ENCODE measurements at regions not wholly inside any gene's neighbourhood (a gene's known extent, or its start where the extent isn't known, plus 50 kb on each side); places are given as distances from the start of the nearest gene placed in this dataset.

DNA sequence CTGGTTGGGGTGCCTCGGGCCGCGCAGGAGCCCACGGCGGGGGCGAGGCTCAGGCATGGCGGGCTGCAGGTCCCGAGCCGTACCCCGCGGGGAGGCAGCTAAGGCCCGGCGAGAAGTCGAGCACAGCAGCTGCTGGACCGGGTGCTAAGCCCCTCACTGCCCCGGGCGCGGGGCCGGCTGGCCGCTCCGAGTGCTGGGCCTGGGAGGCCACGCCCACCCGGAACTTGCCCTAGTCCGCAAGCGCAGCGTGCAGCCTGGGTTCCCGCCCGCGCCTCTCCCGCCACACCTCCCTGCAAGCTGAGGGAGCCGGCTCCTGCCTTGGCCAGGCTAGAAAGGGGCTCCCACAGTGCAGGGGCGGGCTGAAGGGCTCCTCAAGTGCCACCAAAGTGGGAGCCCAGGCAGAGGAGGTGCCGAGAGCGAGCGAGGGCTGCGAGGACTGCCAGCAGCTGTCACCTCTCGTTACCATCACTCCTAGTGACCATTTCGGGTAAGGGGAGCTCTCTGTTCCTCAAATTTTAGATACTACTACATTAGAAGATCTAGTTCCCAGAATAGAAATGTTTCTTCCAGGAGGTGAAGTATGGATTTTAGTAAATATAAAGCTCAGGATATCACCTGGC is 417.0 kb upstream of the AGTR1 start (continued):
- TF ChIP-seq, protein P1, sequence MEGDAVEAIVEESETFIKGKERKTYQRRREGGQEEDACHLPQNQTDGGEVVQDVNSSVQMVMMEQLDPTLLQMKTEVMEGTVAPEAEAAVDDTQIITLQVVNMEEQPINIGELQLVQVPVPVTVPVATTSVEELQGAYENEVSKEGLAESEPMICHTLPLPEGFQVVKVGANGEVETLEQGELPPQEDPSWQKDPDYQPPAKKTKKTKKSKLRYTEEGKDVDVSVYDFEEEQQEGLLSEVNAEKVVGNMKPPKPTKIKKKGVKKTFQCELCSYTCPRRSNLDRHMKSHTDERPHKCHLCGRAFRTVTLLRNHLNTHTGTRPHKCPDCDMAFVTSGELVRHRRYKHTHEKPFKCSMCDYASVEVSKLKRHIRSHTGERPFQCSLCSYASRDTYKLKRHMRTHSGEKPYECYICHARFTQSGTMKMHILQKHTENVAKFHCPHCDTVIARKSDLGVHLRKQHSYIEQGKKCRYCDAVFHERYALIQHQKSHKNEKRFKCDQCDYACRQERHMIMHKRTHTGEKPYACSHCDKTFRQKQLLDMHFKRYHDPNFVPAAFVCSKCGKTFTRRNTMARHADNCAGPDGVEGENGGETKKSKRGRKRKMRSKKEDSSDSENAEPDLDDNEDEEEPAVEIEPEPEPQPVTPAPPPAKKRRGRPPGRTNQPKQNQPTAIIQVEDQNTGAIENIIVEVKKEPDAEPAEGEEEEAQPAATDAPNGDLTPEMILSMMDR (conservative IDR thresholded peaks at IDR 0.05; ENCODE audit: low read depth in 2 of 2), result no peak
- no peak for TF ChIP-seq ZNF114 (CRISPR knock-in tag; IDR thresholded peaks at IDR 0.05)

DNA sequence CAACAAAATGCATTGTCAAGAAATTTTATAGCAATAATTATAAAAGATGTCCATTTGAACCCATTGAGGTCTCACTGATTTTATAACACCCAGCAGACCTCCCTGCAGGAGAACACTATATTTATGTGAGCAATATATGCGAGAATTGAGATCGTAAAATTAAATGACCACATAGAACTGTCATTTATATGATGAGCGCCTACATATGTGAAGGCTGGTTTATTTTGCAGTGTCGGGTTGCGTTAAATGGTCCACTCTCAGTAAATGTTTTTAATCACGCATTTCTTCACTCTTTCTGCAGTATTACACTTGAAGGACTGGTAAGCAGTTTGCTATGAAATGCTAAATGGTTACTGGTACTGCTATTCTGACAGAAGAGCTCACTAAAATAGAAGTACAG is 408.5 kb upstream of the AGTR1 start:
- H3K4me2 ChIP-seq, result no peak overlapping the region
- Mint-ChIP-seq H3K4me3 (no peak overlapping the region), H3K27me3 (ENCODE audit: insufficient read depth, low read depth, poor library complexity) (no peaks in the 10 kb centered on the region), H3K36me3 (ENCODE audit: low read depth) (no peaks in the 10 kb centered on the region), H3K27ac (no peak overlapping the region), H3K9me3 (peaks cover 3% of the 10 kb centered on the region; the same call in 1 of the 3 replicates), H3K4me1 (no peaks in the 10 kb centered on the region)
- H2AFZ ChIP-seq, result no peak overlapping the region
- H3F3A ChIP-seq (replicated peaks; ENCODE audit: low read depth), result no peaks in the 10 kb centered on the region
- H3K79me2 ChIP-seq (replicated peaks; ENCODE audit: insufficient read depth), result no peaks in the 10 kb centered on the region
- H3K4me3 ChIP-seq, result no peak overlapping the region
- ATAC-seq, result no peak
- no peaks in the 10 kb centered on the region for H3K4me1 ChIP-seq (ENCODE audit: insufficient read depth)
- H3K36me3 ChIP-seq (ENCODE audit: insufficient read depth), result no peaks in the 10 kb centered on the region
- DNase-seq (ENCODE audit: low spot score), result no peak
- no peaks in the 10 kb centered on the region for H3K9me2 ChIP-seq (ENCODE audit: insufficient read depth)
- H3K27ac ChIP-seq (ENCODE audit: low read depth), result no peak overlapping the region
- no peaks in the 10 kb centered on the region for H3K27me3 ChIP-seq (ENCODE audit: insufficient read depth)
- H4K20me1 ChIP-seq (replicated peaks; ENCODE audit: insufficient read depth), result no peaks in the 10 kb centered on the region
- no peak for TF ChIP-seq ZNF114 (CRISPR knock-in tag; IDR thresholded peaks at IDR 0.05)
- no peak for TF ChIP-seq CREB1 (CRISPR knock-in tag; IDR thresholded peaks at IDR 0.05; ENCODE audit: low read depth)
- TF ChIP-seq EZH2phosphoT487 (IDR thresholded peaks at IDR 0.05; ENCODE audit: unreplicated experiment), result no peak
- TF ChIP-seq, protein P2, sequence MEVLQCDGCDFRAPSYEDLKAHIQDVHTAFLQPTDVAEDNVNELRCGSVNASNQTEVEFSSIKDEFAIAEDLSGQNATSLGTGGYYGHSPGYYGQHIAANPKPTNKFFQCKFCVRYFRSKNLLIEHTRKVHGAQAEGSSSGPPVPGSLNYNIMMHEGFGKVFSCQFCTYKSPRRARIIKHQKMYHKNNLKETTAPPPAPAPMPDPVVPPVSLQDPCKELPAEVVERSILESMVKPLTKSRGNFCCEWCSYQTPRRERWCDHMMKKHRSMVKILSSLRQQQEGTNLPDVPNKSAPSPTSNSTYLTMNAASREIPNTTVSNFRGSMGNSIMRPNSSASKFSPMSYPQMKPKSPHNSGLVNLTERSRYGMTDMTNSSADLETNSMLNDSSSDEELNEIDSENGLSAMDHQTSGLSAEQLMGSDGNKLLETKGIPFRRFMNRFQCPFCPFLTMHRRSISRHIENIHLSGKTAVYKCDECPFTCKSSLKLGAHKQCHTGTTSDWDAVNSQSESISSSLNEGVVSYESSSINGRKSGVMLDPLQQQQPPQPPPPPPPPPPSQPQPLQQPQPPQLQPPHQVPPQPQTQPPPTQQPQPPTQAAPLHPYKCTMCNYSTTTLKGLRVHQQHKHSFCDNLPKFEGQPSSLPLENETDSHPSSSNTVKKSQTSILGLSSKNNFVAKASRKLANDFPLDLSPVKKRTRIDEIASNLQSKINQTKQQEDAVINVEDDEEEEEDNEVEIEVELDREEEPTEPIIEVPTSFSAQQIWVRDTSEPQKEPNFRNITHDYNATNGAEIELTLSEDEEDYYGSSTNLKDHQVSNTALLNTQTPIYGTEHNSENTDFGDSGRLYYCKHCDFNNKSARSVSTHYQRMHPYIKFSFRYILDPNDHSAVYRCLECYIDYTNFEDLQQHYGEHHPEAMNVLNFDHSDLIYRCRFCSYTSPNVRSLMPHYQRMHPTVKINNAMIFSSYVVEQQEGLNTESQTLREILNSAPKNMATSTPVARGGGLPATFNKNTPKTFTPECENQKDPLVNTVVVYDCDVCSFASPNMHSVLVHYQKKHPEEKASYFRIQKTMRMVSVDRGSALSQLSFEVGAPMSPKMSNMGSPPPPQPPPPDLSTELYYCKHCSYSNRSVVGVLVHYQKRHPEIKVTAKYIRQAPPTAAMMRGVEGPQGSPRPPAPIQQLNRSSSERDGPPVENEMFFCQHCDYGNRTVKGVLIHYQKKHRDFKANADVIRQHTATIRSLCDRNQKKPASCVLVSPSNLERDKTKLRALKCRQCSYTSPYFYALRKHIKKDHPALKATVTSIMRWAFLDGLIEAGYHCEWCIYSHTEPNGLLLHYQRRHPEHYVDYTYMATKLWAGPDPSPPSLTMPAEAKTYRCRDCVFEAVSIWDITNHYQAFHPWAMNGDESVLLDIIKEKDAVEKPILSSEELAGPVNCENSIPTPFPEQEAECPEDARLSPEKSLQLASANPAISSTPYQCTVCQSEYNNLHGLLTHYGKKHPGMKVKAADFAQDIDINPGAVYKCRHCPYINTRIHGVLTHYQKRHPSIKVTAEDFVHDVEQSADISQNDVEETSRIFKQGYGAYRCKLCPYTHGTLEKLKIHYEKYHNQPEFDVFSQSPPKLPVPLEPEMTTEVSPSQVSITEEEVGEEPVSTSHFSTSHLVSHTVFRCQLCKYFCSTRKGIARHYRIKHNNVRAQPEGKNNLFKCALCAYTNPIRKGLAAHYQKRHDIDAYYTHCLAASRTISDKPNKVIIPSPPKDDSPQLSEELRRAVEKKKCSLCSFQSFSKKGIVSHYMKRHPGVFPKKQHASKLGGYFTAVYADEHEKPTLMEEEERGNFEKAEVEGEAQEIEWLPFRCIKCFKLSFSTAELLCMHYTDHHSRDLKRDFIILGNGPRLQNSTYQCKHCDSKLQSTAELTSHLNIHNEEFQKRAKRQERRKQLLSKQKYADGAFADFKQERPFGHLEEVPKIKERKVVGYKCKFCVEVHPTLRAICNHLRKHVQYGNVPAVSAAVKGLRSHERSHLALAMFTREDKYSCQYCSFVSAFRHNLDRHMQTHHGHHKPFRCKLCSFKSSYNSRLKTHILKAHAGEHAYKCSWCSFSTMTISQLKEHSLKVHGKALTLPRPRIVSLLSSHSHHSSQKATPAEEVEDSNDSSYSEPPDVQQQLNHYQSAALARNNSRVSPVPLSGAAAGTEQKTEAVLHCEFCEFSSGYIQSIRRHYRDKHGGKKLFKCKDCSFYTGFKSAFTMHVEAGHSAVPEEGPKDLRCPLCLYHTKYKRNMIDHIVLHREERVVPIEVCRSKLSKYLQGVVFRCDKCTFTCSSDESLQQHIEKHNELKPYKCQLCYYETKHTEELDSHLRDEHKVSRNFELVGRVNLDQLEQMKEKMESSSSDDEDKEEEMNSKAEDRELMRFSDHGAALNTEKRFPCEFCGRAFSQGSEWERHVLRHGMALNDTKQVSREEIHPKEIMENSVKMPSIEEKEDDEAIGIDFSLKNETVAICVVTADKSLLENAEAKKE (CRISPR knock-in tag; IDR thresholded peaks at IDR 0.05), result no peak
- no peak for TF ChIP-seq ZNF331 (CRISPR knock-in tag; IDR thresholded peaks at IDR 0.05; ENCODE audit: low read depth)
- TF ChIP-seq NANOG (IDR thresholded peaks at IDR 0.05; ENCODE audit: borderline replicate concordance), result no peak
- TF ChIP-seq STAT1 (IDR thresholded peaks at IDR 0.05; ENCODE audit: unreplicated experiment), result no peak
- no peak for TF ChIP-seq JUNB (IDR thresholded peaks at IDR 0.05; ENCODE audit: unreplicated experiment)
- TF ChIP-seq EZH2 (IDR thresholded peaks at IDR 0.05; ENCODE audit: low read depth, unreplicated experiment), result no peak
- TF ChIP-seq, protein P1 (conservative IDR thresholded peaks at IDR 0.05; ENCODE audit: low read depth in 2 of 2), result no peak
- TF ChIP-seq POLR2AphosphoS5 (IDR thresholded peaks at IDR 0.05; ENCODE audit: low read depth), result no peak
- TF ChIP-seq, protein P3, sequence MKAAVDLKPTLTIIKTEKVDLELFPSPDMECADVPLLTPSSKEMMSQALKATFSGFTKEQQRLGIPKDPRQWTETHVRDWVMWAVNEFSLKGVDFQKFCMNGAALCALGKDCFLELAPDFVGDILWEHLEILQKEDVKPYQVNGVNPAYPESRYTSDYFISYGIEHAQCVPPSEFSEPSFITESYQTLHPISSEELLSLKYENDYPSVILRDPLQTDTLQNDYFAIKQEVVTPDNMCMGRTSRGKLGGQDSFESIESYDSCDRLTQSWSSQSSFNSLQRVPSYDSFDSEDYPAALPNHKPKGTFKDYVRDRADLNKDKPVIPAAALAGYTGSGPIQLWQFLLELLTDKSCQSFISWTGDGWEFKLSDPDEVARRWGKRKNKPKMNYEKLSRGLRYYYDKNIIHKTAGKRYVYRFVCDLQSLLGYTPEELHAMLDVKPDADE (IDR thresholded peaks at IDR 0.05), result no peak

Measured in GM23338 (cell line).